GM12874 (cell line): ENCODE measurements at regions not wholly inside any gene's neighbourhood (a gene's known extent, or its start where the extent isn't known, plus 50 kb on each side); places are given as distances from the start of the nearest gene placed in this dataset.

Experiments
- TF ChIP-seq, protein P1 (sequence below): IDR thresholded peaks from 2 replicates; pipeline ENCODE4 v1.5.1; 2011; ENCODE audit warnings: low read depth, mild to moderate bottlenecking, control low read depth, low read length, moderate library complexity; ENCODE audit not compliant: insufficient read depth

DNA sequence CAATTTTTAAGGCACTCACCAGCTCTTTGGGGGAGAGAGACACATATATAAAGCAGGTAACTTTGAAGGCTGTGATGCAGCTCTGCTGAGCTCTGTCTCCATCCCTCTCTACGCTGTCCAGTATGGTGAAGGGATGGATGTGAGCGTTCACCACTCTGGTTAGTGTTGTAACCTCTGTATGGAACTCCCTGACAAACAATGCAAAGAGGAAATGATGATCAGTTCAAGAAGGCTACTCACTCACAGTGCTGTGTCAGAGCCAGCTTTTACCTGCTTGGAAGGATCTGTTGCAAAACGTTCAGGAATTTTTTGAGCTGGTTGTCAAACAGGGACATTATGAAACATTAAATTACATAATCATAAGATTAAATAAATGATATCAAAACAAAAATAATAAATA, 90.8 kb upstream of the SLC10A2 start:
- TF ChIP-seq, protein P1, sequence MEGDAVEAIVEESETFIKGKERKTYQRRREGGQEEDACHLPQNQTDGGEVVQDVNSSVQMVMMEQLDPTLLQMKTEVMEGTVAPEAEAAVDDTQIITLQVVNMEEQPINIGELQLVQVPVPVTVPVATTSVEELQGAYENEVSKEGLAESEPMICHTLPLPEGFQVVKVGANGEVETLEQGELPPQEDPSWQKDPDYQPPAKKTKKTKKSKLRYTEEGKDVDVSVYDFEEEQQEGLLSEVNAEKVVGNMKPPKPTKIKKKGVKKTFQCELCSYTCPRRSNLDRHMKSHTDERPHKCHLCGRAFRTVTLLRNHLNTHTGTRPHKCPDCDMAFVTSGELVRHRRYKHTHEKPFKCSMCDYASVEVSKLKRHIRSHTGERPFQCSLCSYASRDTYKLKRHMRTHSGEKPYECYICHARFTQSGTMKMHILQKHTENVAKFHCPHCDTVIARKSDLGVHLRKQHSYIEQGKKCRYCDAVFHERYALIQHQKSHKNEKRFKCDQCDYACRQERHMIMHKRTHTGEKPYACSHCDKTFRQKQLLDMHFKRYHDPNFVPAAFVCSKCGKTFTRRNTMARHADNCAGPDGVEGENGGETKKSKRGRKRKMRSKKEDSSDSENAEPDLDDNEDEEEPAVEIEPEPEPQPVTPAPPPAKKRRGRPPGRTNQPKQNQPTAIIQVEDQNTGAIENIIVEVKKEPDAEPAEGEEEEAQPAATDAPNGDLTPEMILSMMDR, result no peak

DNA sequence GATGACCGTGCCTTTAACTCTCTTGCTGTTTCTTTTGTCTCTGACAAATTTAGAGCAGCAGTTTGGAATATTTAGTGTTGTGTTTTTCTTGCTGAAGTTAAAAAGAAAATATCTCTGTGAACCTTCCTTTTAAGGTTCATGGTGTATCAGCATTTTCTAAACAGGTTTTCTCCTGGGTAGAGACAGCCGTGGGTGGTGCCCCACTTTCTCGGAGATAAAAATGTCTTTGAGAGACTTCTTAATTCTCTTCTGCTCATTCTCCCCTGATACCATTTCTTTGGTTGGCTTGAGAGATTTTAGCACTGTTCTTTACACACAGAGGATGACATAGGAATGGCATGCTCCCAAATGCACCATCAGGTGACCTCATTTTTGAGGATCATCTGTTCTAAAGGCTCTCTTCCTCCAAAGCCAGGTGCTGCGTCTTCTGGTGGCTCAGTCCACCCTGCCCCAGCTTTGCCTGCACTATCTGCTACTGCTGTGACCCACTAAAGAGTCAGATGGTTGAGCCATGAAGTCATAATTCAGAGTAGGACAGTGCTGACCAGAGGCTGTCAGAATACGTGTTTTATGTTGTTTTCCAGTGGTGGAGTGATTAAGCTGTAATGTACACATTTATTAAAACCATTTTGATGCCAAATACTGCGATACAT, 90.3 kb upstream of the SLC10A2 start:
- TF ChIP-seq, protein P1, result no peak

DNA sequence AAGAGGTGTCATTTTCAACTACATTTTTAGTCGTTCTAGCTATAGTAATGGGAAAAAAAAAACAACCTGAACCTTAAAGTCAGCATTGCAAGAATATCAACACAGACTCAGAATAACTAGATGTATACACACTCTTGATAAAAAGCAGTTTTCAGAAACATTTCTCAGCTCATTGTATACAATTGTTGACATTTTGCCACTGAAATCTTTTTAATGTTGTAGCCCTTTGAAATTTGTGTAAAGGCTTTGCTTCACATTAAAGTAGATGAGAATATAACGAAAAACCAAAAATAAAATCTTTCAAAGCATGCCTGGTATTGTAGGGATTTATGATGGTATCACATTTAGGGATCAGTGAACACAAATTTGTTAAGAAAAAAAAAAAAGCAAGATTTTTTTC, 87.2 kb upstream of the SLC10A2 start:
- TF ChIP-seq, protein P1, result no peak

DNA sequence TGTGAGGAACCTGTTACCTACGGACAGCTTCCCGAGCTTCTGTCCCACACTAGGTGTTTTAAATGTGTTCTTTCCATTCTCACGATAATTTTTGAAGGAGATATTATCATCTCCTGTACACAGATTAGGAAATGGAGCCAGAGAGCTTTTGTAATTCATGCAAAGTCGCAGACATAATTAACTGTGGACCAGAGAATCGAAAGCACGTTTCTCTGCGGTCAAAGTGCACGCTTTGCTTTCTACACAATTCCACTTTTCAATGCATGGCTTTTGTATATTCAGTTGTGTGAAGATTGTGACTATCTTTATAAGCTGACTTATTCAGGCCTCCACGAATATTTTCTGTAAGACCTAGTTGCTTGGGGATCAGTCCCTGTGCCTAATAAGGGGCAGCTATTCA, 81.7 kb upstream of the SLC10A2 start:
- TF ChIP-seq, protein P1, result no peak

DNA sequence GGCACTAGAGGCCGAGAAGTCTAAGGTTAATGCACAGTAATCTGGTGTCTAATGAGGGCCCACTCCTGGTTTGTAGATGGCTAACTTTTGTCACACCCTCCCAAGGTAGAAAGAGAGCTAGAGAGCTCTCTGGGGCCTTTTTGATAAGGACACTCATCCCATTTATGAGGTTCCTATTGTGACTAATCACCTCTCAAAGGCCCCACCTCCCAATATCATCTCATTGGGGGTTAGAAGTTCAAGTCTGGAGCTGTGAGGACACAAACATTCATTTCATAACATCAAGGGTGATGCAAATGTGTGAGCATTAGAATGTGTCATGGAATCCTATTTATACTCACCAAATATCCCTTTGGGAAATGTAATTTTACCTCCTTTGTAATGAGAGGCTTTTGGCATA, 79.2 kb upstream of the SLC10A2 start:
- TF ChIP-seq, protein P1, result no peak

DNA sequence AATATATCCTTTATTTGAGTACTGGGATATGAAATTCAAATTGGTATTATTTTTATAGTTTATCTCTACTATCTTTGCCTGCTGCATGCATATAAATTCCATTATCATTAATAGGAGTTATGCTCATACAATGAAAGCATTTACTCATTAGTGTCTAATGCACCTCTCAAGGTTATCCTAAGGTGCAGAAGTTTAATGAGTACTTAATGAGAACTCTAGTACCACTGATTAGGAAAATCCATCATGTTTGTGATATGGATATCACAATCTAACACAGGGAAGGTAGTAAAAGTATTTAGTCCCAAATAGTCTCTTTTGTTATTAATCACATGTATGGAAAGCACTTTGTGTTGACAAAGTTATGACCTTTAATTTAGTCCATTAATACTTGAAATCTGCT, 77.2 kb upstream of the SLC10A2 start:
- TF ChIP-seq, protein P1, result no peak

DNA sequence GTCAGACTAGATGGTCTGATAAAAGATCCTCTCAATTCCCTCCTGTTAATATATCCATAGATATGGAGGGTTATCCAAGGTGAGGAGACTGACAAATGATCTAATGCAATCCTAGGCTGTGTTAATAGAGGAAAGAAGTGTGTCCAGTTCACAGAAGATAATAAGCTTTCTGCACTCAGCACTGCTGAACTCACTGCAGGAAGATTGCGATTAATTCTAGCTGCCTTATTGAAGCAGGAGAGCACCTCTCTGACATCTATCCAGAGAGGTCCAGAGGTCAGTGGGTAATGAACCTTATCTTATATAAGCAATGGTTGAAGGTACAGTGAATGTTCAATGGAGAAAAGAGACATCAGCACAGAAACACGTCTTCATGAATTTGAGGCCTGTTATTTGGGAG, 75.9 kb upstream of the SLC10A2 start:
- TF ChIP-seq, protein P1, result no peak
